SK-N-MC (cell line): ENCODE measurements at regions not wholly inside any gene's neighbourhood (a gene's known extent, or its start where the extent isn't known, plus 50 kb on each side); places are given as distances from the start of the nearest gene placed in this dataset.

Experiments used
- DNase-seq: peaks from one replicate; pipeline ENCODE4 v3.0.0-alpha.2; 2011; ENCODE audit warnings: low read depth, low spot score
- H3K27ac ChIP-seq: fragments of 200-600 bp; sonication (generic); 2 replicates; pipeline ENCODE4 v1.5.1; 2016; ENCODE audit warnings: mixed run types
- H3K36me3 ChIP-seq: fragments of 200-600 bp; sonication (generic); 2 replicates; pipeline ENCODE4 v1.6.1; 2017; ENCODE audit warnings: antibody characterized with exemption, low read length, mixed read lengths; ENCODE audit not compliant: insufficient read depth
- H3K4me3 ChIP-seq: fragments of 200-600 bp; sonication (generic); 2 replicates; pipeline ENCODE4 v1.5.1; 2016
- H3K9ac ChIP-seq: fragments of 200-600 bp; sonication (generic); 2 replicates; pipeline ENCODE4 v1.8.0; 2017; ENCODE audit warnings: mixed run types, mixed read lengths; ENCODE audit not compliant: insufficient read length
- H3K9me3 ChIP-seq: fragments of 200-600 bp; sonication (generic); 2 replicates; pipeline ENCODE4 v1.6.1; 2017; ENCODE audit warnings: low read depth, mild to moderate bottlenecking, antibody characterized with exemption, low read length, moderate library complexity, mixed read lengths
- EZH2 ChIP-seq: fragments of 200-600 bp; sonication (generic); IDR thresholded peaks from one replicate; pipeline ENCODE4 v1.6.1; 2017; ENCODE audit warnings: antibody characterized with exemption
- FOXP2 ChIP-seq: optimal IDR thresholded peaks from 2 replicates; pipeline ENCODE3; 2011; ENCODE audit warnings: mild to moderate bottlenecking, moderate library complexity; ENCODE audit not compliant: insufficient read depth; ENCODE audit errors: extremely low read length, control extremely low read depth
- POLR2AphosphoS5 ChIP-seq: IDR thresholded peaks from 2 replicates; pipeline ENCODE4 v1.6.1; 2012; ENCODE audit warnings: mild to moderate bottlenecking, low read depth, low read length, borderline replicate concordance

GRCh38 chr4:137627739-137628460 lies 95.6 kb upstream of the PCDH18 start:
- no peak overlapping the region for H3K27ac ChIP-seq
- H3K9me3 ChIP-seq = no peaks in the 10 kb centered on the region
- no peak for DNase-seq
- H3K4me3 ChIP-seq = no peak overlapping the region
- no peak for TF ChIP-seq FOXP2
- TF ChIP-seq EZH2 = no peak
- no peak for TF ChIP-seq POLR2AphosphoS5
- no peak overlapping the region for H3K9ac ChIP-seq
- no peaks in the 10 kb centered on the region for H3K36me3 ChIP-seq

- TF ChIP-seq EZH2 = no peak
- TF ChIP-seq POLR2AphosphoS5 = no peak
- TF ChIP-seq FOXP2 = no peak
- no peak overlapping the region for H3K27ac ChIP-seq
- no peaks in the 10 kb centered on the region for H3K9me3 ChIP-seq
- no peak overlapping the region for H3K9ac ChIP-seq
- H3K4me3 ChIP-seq = no peak overlapping the region
- no peaks in the 10 kb centered on the region for H3K36me3 ChIP-seq
- DNase-seq = no peak
Observed at GRCh38 chr4:137626942-137627738, 94.8 kb upstream of the PCDH18 start.

GRCh38 chr4:137623013-137623412 lies 90.7 kb upstream of the PCDH18 start:
- Histone ChIP-seq H3K9me3 (no peaks in the 10 kb centered on the region), H3K4me3 (no peak overlapping the region), H3K27ac (no peak overlapping the region), H3K36me3 (no peaks in the 10 kb centered on the region), H3K9ac (no peak overlapping the region)
- no peak for TF ChIP-seq FOXP2
- TF ChIP-seq EZH2 = no peak
- TF ChIP-seq POLR2AphosphoS5 = no peak
- no peak for DNase-seq

GRCh38 chr4:137621056-137621455 lies 88.8 kb upstream of the PCDH18 start:
- no peak for TF ChIP-seq FOXP2
- no peak for TF ChIP-seq POLR2AphosphoS5
- no peak for TF ChIP-seq EZH2
- no peaks in the 10 kb centered on the region for H3K36me3 ChIP-seq
- DNase-seq = no peak
- no peak overlapping the region for H3K4me3 ChIP-seq
- H3K27ac ChIP-seq = no peak overlapping the region
- H3K9ac ChIP-seq = no peak overlapping the region
- H3K9me3 ChIP-seq = no peaks in the 10 kb centered on the region

GRCh38 chr4:137614491-137614890 lies 82.2 kb upstream of the PCDH18 start:
- DNase-seq = no peak

GRCh38 chr4:137611998-137612700 lies 79.9 kb upstream of the PCDH18 start:
- no peak overlapping the region for H3K9ac ChIP-seq
- H3K36me3 ChIP-seq = no peaks in the 10 kb centered on the region
- DNase-seq = no peak
- no peak overlapping the region for H3K4me3 ChIP-seq
- no peak overlapping the region for H3K27ac ChIP-seq
- H3K9me3 ChIP-seq = no peaks in the 10 kb centered on the region
- TF ChIP-seq POLR2AphosphoS5 (no peak), FOXP2 (no peak), EZH2 (no peak)

More at GRCh38 chr4:137614491-137614890, 82.2 kb upstream of the PCDH18 start:
- Histone ChIP-seq H3K4me3 (no peak overlapping the region), H3K36me3 (no peaks in the 10 kb centered on the region), H3K9ac (no peak overlapping the region), H3K9me3 (no peaks in the 10 kb centered on the region), H3K27ac (no peak overlapping the region)
- no peak for TF ChIP-seq EZH2
- TF ChIP-seq POLR2AphosphoS5 = no peak
- no peak for TF ChIP-seq FOXP2

GRCh38 chr4:137610960-137611359 lies 78.7 kb upstream of the PCDH18 start:
- H3K27ac ChIP-seq = peak overlapping the region; percentile 91; the same call in 1 of the 2 replicates
- no peaks in the 10 kb centered on the region for H3K36me3 ChIP-seq
- no peak overlapping the region for H3K9ac ChIP-seq
- DNase-seq = no peak
- no peak overlapping the region for H3K4me3 ChIP-seq
- H3K9me3 ChIP-seq = no peaks in the 10 kb centered on the region
- TF ChIP-seq EZH2 (no peak), FOXP2 (no peak), POLR2AphosphoS5 (no peak)
